ENCODE measurements at regions not wholly inside any gene's neighbourhood (a gene's known extent, or its start where the extent isn't known, plus 50 kb on each side); places are given as distances from the start of the nearest gene placed in this dataset.

DNA sequence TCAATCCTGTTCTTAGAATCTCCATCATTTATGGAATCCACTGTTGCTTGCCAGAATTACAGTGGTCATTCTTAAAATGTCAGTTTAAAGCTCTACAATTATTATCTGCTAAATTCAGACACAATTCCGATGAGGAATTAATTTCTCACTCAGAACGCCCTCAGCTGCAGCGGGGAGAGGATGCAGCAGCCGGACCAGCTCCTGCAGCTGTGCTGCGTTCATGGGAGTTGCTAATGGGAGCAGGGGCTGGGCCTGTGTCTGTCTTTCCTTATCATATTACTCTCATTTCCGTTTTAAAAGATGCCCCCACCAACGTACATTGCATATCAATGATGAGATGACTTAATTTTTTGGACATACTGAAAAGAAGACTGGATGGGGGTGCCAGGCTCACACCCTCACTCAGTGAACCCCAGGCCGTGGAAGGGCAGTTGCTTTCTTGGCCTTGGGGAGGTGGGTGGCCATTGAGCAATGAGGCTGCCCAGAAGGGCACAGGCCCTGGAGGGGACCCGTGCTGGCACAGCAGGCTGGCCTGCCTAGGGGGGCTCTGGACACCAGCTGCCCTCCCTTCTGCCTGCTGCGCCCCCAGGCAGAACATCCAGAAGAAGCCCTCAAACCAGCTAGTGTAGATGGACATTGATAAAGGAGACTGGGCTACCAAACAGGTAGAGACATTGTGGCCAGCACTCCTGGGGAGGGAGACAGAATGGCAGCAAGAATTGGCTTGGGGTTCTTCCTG lies 503.6 kb upstream of the MYT1L start:
- DNase-seq (ENCODE audit: low spot score): no peak
- no peak for FAIRE-seq

DNA sequence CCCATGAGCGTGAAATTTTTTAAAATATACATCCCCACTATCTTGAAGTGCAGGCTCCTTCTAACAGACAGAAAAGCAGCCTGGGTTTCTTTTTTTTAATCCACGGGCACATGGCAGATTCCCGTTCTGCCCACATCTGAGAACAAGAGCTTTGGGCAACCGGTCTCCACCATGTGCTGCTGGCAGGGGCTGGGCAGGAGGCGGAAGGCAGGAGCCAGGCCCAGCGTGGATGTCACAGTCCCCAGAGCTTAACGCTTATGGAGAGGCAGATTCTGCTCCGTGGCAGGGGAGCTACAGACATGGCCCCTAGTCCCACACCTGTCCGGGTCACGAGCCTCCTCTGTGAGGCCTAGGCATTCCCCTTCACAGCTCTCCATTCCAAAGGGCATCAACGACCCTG lies 503.0 kb upstream of the MYT1L start:
- DNase-seq (ENCODE audit: low spot score) (no peak), FAIRE-seq (no peak)

DNA sequence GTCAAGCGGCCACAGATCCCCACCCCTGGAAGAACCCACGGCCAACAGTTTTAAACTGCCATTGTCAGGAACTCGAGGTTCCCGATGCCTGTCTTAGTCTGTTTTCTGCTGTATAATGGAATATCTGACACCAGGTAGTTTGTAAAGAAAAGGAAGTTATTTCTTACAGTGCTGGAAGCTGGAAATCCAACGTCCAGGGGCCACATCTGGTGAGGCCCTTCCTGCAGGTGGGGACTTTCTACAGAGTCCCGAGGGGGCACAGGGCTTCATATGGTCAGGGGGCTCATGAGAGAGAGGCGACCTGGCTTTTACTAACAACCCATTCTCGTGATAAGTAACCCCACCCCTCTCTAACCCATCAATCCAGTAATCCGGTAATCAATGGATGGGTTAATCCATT lies 501.6 kb upstream of the MYT1L start:
- no peak for DNase-seq (ENCODE audit: low spot score)
- no peak for FAIRE-seq

DNA sequence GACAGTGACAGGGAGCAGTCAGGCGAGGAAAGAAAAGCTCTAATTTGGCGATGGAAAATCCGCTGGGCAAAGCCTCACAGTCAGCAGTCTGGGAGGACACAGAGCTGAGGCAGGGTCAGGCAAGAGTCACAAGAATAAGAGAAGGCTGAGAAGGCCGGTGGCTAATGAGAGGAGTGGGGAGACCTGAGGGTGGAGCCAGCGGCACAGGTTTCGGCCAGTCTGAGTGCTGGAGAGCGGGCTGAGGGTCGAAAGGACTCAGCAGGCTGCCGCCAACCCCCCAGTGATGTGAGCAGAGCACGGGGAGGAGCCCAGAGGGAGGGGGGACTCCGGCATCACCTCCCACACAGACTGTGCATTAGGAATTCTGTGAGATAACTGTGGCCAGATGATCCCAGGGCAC lies 500.6 kb upstream of the MYT1L start:
- FAIRE-seq (no peak), DNase-seq (ENCODE audit: low spot score) (no peak)

DNA sequence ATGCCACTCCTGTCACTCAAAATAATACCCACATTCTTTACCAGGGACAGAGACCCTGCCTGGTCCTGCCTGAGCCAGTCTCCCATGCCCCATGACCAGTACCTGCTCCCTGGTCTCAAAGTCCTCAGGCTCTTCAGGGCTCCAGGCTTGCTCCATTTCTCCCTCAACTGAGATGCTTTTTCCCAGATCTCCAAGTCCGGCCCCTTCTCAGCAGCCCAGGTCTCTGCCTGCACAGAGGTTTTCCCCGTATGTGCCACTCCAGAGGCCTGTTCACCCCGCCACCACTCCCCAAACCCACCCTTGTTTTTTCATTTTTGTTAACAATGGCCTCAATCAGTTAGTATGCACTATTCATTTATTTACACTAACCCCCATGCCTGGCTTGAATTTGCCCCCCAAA lies 499.5 kb upstream of the MYT1L start:
- FAIRE-seq (no peak), DNase-seq (ENCODE audit: low spot score) (no peak)

DNA sequence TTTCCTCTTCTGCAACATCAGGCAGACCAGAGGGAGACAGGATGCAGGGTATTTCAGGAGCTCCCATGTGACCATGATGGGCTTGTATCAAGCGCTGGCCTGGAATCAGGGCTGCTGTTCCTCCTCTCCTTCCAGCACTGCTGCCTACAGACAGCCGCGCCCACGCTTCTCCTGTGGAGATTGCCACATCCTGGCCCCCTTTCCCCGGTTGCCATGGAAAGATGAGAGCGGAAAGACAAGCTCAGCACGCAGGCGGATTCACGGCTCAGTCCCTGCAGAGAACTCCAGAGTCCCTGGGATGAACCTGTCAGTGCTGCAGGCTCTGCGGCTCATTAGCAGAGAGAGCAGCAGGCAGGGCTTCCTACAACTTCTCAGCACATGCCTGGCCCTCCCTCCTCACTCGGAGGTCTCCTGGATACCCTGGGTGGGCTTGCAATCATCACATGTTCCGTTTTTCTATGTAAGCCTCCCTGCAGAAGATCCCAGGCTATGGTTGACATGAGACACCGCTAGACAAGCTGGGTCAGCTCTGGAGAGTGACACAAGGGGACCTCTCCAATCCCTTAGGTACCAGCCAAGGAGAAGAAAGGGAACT lies 497.8 kb upstream of the MYT1L start:
- FAIRE-seq (no peak), DNase-seq (ENCODE audit: low spot score) (no peak)

DNA sequence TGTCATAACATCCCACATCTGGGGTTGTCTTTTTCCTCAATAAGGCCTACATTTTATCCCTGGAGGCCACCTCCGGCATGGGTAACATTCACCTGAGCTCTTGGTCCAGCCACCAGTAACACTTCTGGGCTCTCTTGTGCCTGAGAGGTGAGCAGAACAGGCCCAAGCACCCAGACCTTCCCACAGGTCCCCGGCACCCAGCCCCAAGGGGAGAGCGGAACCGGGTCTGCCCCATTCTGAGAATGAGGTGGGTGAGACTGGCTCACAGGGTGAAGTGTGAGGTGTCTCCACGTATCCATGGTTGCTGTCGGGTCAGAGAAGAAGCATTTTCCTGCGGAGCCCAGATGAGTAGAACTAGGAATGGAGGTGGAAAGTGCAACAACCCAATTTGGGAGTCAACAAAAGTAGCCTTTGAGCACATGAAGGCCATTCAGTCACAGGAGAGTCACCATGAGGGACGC lies 496.7 kb upstream of the MYT1L start:
- DNase-seq (ENCODE audit: low spot score) (no peak), FAIRE-seq (no peak)

DNA sequence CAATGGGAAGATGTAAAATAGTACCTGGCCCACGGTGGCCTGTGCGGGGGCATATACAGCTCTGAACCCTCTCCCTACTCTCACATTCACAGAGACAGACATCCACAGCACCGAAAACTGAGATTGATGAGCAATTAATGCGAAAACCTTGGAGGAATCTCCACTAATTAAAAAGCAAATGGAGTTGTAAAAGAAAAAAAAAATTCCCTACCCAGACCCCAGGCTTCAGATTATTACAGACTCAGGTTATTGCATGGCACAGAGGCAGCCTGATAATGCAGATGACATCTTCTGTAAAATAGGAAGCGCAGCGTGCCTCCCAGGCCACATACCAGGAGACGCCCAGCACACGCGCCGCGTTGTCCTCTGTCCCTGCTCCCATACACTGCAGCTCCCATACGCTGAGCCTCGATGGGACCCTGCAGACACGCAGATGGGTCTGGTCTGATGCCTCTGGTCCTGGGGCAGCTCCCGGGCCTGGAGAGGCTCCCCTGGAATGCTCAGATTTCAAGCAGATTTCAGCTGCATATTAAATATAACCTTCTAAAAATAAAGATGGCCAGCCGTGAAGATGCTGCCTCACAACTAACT lies 496.1 kb upstream of the MYT1L start:
- DNase-seq (ENCODE audit: low spot score) (no peak), FAIRE-seq (no peak)

DNA sequence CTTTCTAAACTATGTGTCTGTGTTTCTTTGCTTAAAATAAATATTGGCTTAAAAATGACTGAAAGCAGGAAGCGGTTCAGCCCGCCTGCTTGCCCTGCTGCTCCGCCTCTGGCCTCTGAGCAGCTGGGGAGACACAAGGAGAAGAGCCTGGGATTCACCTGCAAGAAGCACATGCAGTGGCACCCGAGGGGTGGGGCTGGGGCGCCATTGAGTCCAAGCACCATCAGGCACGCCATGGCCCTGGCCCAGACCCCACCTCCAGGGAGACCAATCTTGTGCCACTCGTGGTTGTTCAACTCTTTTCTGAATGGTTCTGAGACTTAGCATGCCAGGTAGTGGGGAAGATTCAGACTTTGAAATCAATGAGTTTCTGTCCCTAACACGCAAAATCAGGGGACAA lies 495.5 kb upstream of the MYT1L start:
- DNase-seq (ENCODE audit: low spot score): no peak
- FAIRE-seq: no peak

DNA sequence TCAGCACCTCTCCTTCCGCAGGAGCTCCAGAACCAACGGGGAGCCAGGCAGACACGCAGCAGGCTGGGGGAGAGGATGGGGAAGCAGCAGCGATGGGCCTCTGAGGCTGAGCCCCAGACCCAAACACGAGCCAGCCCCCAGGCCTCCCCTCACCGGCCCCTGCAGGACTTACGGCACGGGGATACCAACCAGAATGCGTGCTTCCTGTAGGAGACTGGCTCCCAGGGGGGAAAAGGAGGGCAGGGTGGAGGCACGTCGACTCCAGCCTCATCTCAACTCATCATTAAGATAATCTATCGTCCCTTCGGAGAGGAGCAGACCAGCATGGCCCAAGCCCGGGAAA lies 495.1 kb upstream of the MYT1L start:
- DNase-seq (ENCODE audit: low spot score) (no peak), FAIRE-seq (no peak)

DNA sequence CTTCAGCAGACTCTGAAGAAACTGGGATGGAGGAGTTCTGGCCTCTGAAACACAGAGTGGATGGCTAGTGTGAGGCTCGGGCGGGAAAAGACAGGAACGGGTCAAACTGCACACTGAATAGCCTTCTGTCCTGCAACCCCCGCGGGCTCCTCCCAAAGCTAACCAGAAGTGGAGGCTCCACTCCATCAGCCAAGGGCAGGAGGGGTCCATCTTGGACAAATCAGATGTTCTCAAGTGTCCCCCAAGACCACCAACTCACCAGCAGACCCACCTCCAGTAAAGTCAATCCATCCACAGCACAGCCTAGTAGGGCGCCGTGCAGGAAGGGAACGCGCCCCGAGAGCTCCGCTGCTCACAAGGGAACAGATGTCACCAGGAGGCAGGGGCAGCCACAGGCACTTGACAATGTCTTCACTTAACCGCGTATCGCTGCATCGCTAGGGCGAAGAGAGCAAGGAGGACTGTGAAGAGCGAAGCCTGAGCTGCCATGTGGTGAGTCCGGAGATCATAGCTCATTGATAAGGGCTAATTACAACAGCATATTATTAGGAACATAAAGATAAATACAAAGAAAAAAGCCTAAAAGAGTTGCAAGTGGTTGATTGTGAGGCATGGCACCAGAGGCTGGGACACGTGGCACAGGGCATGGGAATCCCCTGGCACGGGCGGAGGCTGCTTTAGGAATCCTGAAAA lies 494.6 kb upstream of the MYT1L start:
- no peak for DNase-seq (ENCODE audit: low spot score)
- no peak for FAIRE-seq

DNA sequence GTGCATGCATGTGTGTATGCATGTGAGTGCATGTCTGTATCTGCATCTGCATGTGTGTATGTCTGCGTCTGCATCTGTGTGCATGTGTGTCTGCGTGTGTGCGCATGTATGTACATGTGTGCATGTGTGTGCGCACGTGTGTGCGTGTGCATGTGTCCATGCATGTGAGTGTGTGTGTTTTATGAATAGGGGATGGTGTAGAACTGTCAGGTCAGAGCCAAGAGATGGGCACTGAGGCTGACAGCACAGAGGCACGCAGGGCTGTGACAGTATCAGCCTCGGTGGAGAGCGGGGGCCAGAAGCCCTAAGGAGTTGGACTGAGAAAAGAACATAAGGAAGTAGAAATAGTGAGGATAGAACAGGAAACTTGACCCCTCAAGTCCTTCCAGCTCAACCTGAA lies 494.0 kb upstream of the MYT1L start:
- FAIRE-seq: no peak
- DNase-seq (ENCODE audit: low spot score): no peak

DNA sequence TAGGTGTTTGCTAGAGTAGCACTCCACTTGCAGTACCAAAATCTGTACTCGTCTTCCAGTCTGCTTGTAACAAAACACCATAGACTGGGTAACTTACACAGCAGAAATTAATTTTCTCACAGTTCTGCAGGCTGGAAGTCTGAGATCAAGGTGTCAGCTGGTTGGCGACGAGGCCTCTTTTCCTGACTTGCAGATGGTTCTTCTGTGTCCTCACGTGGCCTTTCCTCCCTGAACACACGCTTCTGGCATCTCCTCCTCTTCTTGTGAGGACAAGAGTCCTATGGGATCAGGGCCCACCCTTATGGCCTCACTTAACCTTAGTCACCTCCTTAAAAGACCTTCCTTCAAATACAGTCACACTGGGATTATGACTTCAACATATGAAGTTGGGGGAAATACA lies 493.5 kb upstream of the MYT1L start:
- DNase-seq (ENCODE audit: low spot score) (no peak), FAIRE-seq (no peak)

DNA sequence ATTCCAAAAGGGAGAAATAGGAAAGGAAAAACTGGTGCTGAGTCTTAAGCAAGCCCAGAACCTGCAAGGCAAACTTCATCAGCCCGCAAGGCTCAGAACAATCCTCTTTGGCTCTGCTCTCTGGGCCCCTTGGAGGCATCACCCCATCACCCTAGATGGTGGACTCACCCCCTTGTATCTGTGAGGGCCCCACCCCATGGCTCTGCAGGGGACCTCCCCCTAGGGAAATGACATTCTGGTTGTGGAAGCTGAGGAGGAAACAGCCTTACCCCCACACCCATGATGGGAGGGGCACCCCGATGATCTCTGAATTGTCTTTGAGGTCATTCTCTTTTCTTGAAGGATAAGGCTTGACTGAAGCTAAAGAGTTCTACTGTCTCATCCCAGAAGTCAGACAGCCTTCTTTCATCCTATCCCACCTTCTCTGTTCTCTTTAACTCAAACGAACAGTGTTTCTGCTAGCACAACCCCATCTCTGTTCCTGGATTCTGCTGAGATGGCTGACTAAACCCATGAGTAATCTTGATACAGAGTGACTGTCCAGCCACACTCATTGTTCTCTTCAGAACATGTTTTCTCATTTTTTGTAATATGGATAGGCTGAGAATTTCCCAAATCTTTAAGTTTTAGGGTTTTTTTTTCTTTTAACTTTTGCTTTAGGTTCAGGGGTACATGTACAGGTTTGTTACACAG lies 492.1 kb upstream of the MYT1L start:
- no peak for FAIRE-seq
- DNase-seq (ENCODE audit: low spot score): no peak

DNA sequence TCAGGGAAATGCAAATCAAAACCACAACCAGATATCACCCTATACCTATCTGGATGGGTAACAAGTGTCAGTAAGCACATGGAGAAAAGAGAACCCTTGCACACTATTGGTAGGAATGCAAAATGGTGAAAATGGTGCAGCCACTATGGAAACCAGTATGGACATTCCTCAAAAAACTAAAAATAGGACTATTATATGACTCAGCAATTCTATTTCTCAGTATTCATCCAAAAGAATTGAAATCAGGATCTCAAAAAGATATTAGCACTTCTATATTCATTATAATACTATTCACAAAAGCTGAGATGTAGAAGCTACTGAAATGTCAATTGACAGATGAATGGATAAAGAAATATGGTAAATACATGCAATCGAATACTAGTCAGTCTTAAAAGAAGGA lies 491.1 kb upstream of the MYT1L start:
- FAIRE-seq: no peak
- DNase-seq (ENCODE audit: low spot score): no peak

DNA sequence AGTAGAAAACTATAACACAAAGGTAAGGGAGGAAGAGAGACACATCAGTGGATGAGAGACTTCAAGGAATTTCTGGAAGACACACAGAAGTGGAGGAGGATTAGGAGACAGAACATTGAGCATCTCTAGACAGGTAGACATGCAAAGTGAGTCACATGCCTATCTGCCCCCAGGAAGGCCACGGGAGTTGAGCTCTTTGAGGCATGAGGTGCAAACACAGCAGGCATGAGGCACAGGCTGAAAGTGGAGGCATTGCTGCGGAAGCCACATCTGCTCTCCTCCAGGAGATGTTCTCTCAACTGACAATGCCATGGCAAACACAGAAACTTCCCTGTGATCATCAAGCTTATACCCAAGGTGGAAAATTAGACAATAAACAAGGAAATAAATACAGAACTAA lies 481.6 kb upstream of the MYT1L start:
- FAIRE-seq: no peak

DNA sequence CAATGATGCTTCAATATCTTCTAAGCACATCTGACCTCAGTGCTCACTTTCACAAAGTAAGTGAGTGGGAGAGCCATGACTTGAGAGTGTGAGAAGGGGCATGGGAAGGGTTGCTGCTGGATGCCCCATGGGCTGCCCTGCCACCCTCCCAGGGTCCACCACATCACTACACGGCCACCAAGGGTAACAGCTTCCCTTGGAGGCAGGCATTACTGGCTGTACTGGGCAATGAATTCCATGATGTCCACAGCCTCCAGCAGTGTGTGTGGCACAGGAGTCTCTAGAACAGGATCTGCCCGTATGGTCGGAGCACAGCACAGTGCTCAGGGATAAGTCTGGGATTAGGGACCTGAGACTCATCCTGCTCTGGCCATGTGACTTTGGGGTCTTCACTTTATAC lies 481.0 kb upstream of the MYT1L start:
- FAIRE-seq: no peak

More for the DNA sequence above, 481.6 kb upstream of the MYT1L start:
- DNase-seq (ENCODE audit: low spot score): no peak

DNA sequence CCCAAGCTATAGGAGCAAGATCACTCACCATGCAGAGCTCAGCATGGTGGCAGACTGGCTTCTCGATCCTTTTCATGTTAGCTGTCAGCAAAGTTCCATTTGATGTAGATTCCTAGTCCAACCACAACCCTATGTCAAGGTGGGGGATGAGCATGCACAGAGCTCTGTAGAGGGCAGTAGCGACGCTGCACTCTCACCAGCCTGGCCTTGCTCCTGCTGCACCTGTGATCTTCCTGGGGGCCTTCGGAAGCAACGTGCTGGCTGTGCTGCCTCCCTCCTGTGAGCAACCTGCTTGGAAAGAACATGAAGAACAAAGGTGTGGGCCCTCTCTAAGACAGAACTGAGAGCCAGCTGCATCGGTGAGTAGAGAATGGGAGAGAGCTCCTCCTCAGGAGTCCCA lies 479.4 kb upstream of the MYT1L start:
- DNase-seq (ENCODE audit: low spot score) (no peak), FAIRE-seq (no peak)

More for the DNA sequence above, 481.0 kb upstream of the MYT1L start:
- DNase-seq (ENCODE audit: low spot score): no peak

DNA sequence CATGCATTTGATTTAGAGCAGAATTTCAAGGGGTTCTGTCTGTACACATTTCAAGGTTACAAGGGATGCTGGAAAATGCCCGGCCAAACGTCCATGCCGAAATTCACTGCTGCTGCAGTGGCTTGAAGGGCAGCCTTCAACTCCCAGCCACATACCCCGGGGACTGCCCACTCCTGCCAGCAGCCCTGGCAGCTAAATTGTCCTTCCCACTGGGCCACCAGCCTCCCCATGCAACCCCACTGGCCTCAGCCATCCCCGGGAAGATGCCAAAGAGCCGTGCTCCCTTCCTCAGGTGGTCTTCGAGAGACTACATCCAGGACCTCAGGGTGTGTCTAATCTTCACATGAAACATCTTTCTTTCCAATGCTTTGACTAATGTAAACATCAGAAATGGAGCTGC lies 478.7 kb upstream of the MYT1L start:
- DNase-seq (ENCODE audit: low spot score) (no peak), FAIRE-seq (no peak)

DNA sequence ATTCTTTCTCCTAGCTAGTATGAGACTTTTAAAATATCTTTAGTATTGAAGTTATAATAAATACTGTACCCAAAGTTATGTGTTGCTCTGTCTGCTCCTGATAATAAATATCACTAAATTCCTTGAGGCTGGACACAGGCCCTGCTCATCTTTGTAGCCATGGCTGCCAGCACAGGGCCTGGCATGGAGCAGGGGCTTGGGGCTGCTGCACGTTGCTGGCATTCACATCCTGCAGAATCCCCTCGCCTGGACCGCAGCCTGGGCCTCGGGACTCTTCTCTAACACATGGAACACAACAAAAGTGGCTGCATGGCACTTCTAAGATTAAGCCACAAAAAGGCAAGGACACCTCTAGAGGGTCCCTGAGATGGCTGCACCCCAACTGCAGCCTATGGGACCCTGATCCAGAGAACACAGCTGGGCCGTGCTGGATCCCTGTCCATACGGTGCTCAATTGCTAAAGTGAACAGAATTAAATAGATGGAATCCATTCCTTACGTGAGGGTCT lies 477.5 kb upstream of the MYT1L start:
- no peak for FAIRE-seq

DNA sequence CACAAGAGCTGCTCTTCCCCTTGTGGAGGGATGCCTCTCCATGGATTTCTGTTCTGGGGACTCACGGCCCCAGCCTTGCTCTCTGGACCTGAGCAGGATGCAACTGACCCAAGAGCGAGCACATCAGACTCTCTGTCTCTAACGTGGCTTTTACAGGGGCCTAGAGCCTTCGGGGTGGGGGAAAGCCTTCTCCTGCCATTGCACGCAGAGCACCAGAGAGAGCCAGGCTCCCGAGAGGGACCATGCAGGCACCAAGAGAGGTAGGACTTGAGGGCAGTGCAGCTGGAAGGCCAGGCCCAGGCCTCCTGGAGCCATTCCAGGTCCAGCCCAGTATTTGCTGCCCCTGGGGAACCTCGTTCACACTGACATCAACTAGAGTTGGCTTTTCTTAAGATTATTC lies 475.6 kb upstream of the MYT1L start:
- DNase-seq (ENCODE audit: low spot score) (no peak), FAIRE-seq (no peak)

More for the DNA sequence above, 477.5 kb upstream of the MYT1L start:
- no peak for DNase-seq (ENCODE audit: low spot score)

DNA sequence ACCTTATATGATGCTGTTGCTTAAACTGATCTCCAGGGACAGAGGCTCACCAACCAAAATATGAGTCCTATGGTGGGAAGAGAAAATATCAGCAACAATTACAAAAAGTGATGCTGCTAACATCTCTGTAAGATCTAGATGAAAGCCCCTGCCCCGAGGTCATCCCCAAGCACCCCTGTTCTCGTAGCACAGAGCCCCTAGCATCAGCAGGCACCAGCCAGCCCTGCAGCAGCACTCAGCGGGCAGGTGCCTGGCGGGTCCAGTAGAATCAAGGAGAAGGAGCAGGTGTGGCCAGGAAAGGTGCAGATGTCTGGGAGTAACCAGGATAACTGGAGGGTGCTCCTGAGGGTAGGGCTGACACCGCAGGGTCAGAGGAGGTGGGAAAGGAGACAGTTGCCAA lies 474.2 kb upstream of the MYT1L start:
- FAIRE-seq (no peak), DNase-seq (ENCODE audit: low spot score) (no peak)

Data from RCC 7860 (cell line).